ENCODE measurements at regions not wholly inside any gene's neighbourhood (a gene's known extent, or its start where the extent isn't known, plus 50 kb on each side); places are given as distances from the start of the nearest gene placed in this dataset.

- peaks cover 0 to 4% (median 0%) of the 10 kb centered on the region in 4 donors for H3K9me3 ChIP-seq
- no peaks in the 10 kb centered on the region for H3K27me3 ChIP-seq
- no peaks in the 10 kb centered on the region for H3K36me3 ChIP-seq
- ATAC-seq (ENCODE audit: low FRiP score in 2 of 2) = no peak
- DNase-seq = no peak
- H3K4me1 ChIP-seq = no peaks in the 10 kb centered on the region
- no peak for TF ChIP-seq CTCF (IDR thresholded peaks at IDR 0.05)
- no peak for TF ChIP-seq EP300 (IDR thresholded peaks at IDR 0.05)
- no peak for TF ChIP-seq POLR2A (IDR thresholded peaks at IDR 0.05)
- no peak for TF ChIP-seq POLR2AphosphoS5 (IDR thresholded peaks at IDR 0.05)
- H3K27ac ChIP-seq = no peak overlapping the region
- WGBS, 2 donors = 52 to 64% methylated on average over 5 of the region's 5 CpGs
- H3K4me3 ChIP-seq = no peak overlapping the region
Measured at GRCh38 chr15:58369261-58369701, 62.5 kb upstream of the LIPC start.

GRCh38 chr15:58369956-58370355, 61.8 kb upstream of the LIPC start:
- Histone ChIP-seq H3K27me3 (no peaks in the 10 kb centered on the region), H3K27ac (no peak overlapping the region), H3K9me3 (peaks cover 0 to 4% (median 0%) of the 10 kb centered on the region in 4 donors), H3K36me3 (no peaks in the 10 kb centered on the region), H3K4me1 (no peaks in the 10 kb centered on the region), H3K4me3 (no peak overlapping the region)
- no peak for TF ChIP-seq POLR2AphosphoS5 (IDR thresholded peaks at IDR 0.05)
- TF ChIP-seq EP300 (IDR thresholded peaks at IDR 0.05) = no peak
- no peak for TF ChIP-seq CTCF (IDR thresholded peaks at IDR 0.05)
- no peak for TF ChIP-seq POLR2A (IDR thresholded peaks at IDR 0.05)
- WGBS, 2 donors = 90 to 92% methylated on average over 3 of the region's 3 CpGs
- ATAC-seq (ENCODE audit: low FRiP score in 2 of 2) (no peak), DNase-seq (no peak)

GRCh38 chr15:58374147-58374546, 57.6 kb upstream of the LIPC start:
- H3K36me3 ChIP-seq = no peaks in the 10 kb centered on the region
- TF ChIP-seq EP300 (IDR thresholded peaks at IDR 0.05) (no peak), CTCF (IDR thresholded peaks at IDR 0.05) (no peak), POLR2AphosphoS5 (IDR thresholded peaks at IDR 0.05) (no peak), POLR2A (IDR thresholded peaks at IDR 0.05) (no peak)
- no peaks in the 10 kb centered on the region for H3K27me3 ChIP-seq
- peaks cover 0 to 8% (median 2%) of the 10 kb centered on the region in 4 donors for H3K9me3 ChIP-seq
- H3K4me1 ChIP-seq = no peaks in the 10 kb centered on the region
- no peak overlapping the region for H3K4me3 ChIP-seq
- no peak for DNase-seq
- H3K27ac ChIP-seq = no peak overlapping the region
- no peak for ATAC-seq (ENCODE audit: low FRiP score in 2 of 2)
- WGBS, 2 donors = 90 to 96% methylated on average over 2 to 3 of the region's 3 CpGs

- no peak for ATAC-seq (ENCODE audit: low FRiP score in 2 of 2)
- TF ChIP-seq POLR2A (IDR thresholded peaks at IDR 0.05) (no peak), CTCF (IDR thresholded peaks at IDR 0.05) (no peak), EP300 (IDR thresholded peaks at IDR 0.05) (no peak), POLR2AphosphoS5 (IDR thresholded peaks at IDR 0.05) (no peak)
- Histone ChIP-seq H3K4me3 (no peak overlapping the region), H3K27ac (no peak overlapping the region), H3K4me1 (no peaks in the 10 kb centered on the region), H3K36me3 (no peaks in the 10 kb centered on the region), H3K27me3 (no peaks in the 10 kb centered on the region), H3K9me3 (peaks cover 0 to 8% (median 2%) of the 10 kb centered on the region in 4 donors)
- WGBS, 2 donors = 82 to 87% methylated on average over 2 of the region's 2 CpGs
- DNase-seq = no peak
Measured at GRCh38 chr15:58377193-58377592, 54.6 kb upstream of the LIPC start.

Data from upper lobe of left lung (tissue), 6 donors.